Stimulated activated naive CD8-positive, alpha-beta T cell treated with anti-CD3 and anti-CD28 coated beads, Interleukin-15, Interleukin-2, amounts not matched to agents 100 ng/mL and 50 ng/mL, for 24 hours (primary cell): ENCODE measurements at regions not wholly inside any gene's neighbourhood (a gene's known extent, or its start where the extent isn't known, plus 50 kb on each side); places are given as distances from the start of the nearest gene placed in this dataset.
"Not testable (repeated sequence)": the region's sequence is repeated elsewhere in the genome, so short reads cannot be mapped to it uniquely, and the experiment has no call there.

ENCODE experiments used
- H3K27ac Mint-ChIP-seq: one replicate; pipeline ENCODE4 v1.8.0; 2021; ENCODE audit warnings: mild to moderate bottlenecking, mixed read lengths
- H3K27me3 Mint-ChIP-seq: one replicate; pipeline ENCODE4 v1.8.0; 2021; ENCODE audit warnings: mixed read lengths
- H3K36me3 Mint-ChIP-seq: one replicate; pipeline ENCODE4 v1.8.0; 2021; ENCODE audit warnings: low read depth, mixed read lengths
- H3K4me1 Mint-ChIP-seq: one replicate; pipeline ENCODE4 v1.8.0; 2021; ENCODE audit warnings: low read depth, mixed read lengths
- H3K4me3 Mint-ChIP-seq: one replicate; pipeline ENCODE4 v1.8.0; 2021; ENCODE audit warnings: mild to moderate bottlenecking, mixed read lengths
- H3K9me3 Mint-ChIP-seq: one replicate; pipeline ENCODE4 v1.8.0; 2021; ENCODE audit warnings: mixed read lengths

- Mint-ChIP-seq H3K27me3 (no peaks in the 10 kb centered on the region), H3K4me1 (no peaks in the 10 kb centered on the region), H3K27ac (no peak overlapping the region), H3K9me3 (peaks cover 19% of the 10 kb centered on the region), H3K36me3 (no peaks in the 10 kb centered on the region), H3K4me3 (no peak overlapping the region)
These were observed 974.8 kb downstream of the CNTNAP5 start for GRCh38 chr2:124999906-125000305.

- Mint-ChIP-seq H3K27ac (no peak overlapping the region), H3K4me3 (no peak overlapping the region), H3K36me3 (no peaks in the 10 kb centered on the region), H3K27me3 (no peaks in the 10 kb centered on the region), H3K4me1 (no peaks in the 10 kb centered on the region), H3K9me3 (peaks cover 18% of the 10 kb centered on the region)
These were observed 979.2 kb downstream of the CNTNAP5 start for GRCh38 chr2:125004106-125004800.

GRCh38 chr2:125006676-125007075 lies 981.6 kb downstream of the CNTNAP5 start:
- H3K9me3 Mint-ChIP-seq = peaks cover 11% of the 10 kb centered on the region
- H3K27me3 Mint-ChIP-seq = no peaks in the 10 kb centered on the region
- no peaks in the 10 kb centered on the region for H3K4me1 Mint-ChIP-seq
- no peak overlapping the region for H3K4me3 Mint-ChIP-seq
- H3K27ac Mint-ChIP-seq = no peak overlapping the region
- H3K36me3 Mint-ChIP-seq = no peaks in the 10 kb centered on the region

- not testable (repeated sequence) for H3K4me3 Mint-ChIP-seq, H3K36me3 Mint-ChIP-seq, H3K27ac Mint-ChIP-seq, H3K27me3 Mint-ChIP-seq, H3K4me1 Mint-ChIP-seq
- peaks cover 38% of the 10 kb centered on the region for H3K9me3 Mint-ChIP-seq
These were observed 1003.6 kb downstream of the CNTNAP5 start for GRCh38 chr2:125028721-125029120.

- Mint-ChIP-seq H3K4me3 (no peak overlapping the region), H3K4me1 (no peaks in the 10 kb centered on the region), H3K9me3 (peaks cover 28% of the 10 kb centered on the region), H3K36me3 (no peaks in the 10 kb centered on the region), H3K27ac (no peak overlapping the region), H3K27me3 (no peaks in the 10 kb centered on the region)
These were observed 1008.8 kb downstream of the CNTNAP5 start for GRCh38 chr2:125033871-125034270.

GRCh38 chr2:125037135-125037653 lies 1012.1 kb downstream of the CNTNAP5 start:
- H3K4me3 Mint-ChIP-seq = no peak overlapping the region
- no peaks in the 10 kb centered on the region for H3K27me3 Mint-ChIP-seq
- H3K4me1 Mint-ChIP-seq = no peaks in the 10 kb centered on the region
- no peaks in the 10 kb centered on the region for H3K36me3 Mint-ChIP-seq
- H3K9me3 Mint-ChIP-seq = peaks cover 22% of the 10 kb centered on the region
- H3K27ac Mint-ChIP-seq = no peak overlapping the region

- no peaks in the 10 kb centered on the region for H3K27me3 Mint-ChIP-seq
- no peaks in the 10 kb centered on the region for H3K36me3 Mint-ChIP-seq
- H3K9me3 Mint-ChIP-seq = peaks cover 16% of the 10 kb centered on the region
- H3K27ac Mint-ChIP-seq = no peak overlapping the region
- no peak overlapping the region for H3K4me3 Mint-ChIP-seq
- H3K4me1 Mint-ChIP-seq = no peaks in the 10 kb centered on the region
These were observed 1016.8 kb downstream of the CNTNAP5 start for GRCh38 chr2:125041846-125042245.

- Mint-ChIP-seq H3K9me3 (peaks cover 16% of the 10 kb centered on the region), H3K4me3 (no peak overlapping the region), H3K36me3 (no peaks in the 10 kb centered on the region), H3K27ac (no peak overlapping the region), H3K27me3 (no peaks in the 10 kb centered on the region), H3K4me1 (no peaks in the 10 kb centered on the region)
These were observed 1017.6 kb downstream of the CNTNAP5 start for GRCh38 chr2:125042727-125043126.

GRCh38 chr2:125070726-125071505 lies 1045.8 kb downstream of the CNTNAP5 start:
- Mint-ChIP-seq H3K4me1 (no peaks in the 10 kb centered on the region), H3K9me3 (peaks cover 15% of the 10 kb centered on the region), H3K36me3 (no peaks in the 10 kb centered on the region), H3K4me3 (no peak overlapping the region), H3K27ac (no peak overlapping the region), H3K27me3 (no peaks in the 10 kb centered on the region)

GRCh38 chr2:125073440-125073839 lies 1048.4 kb downstream of the CNTNAP5 start:
- no peak overlapping the region for H3K27ac Mint-ChIP-seq
- H3K27me3 Mint-ChIP-seq = no peaks in the 10 kb centered on the region
- no peak overlapping the region for H3K4me3 Mint-ChIP-seq
- no peaks in the 10 kb centered on the region for H3K36me3 Mint-ChIP-seq
- no peaks in the 10 kb centered on the region for H3K4me1 Mint-ChIP-seq
- peaks cover 17% of the 10 kb centered on the region for H3K9me3 Mint-ChIP-seq

GRCh38 chr2:125085904-125086303 lies 1060.8 kb downstream of the CNTNAP5 start:
- no peak overlapping the region for H3K4me3 Mint-ChIP-seq
- H3K4me1 Mint-ChIP-seq = no peaks in the 10 kb centered on the region
- H3K27me3 Mint-ChIP-seq = no peaks in the 10 kb centered on the region
- no peaks in the 10 kb centered on the region for H3K36me3 Mint-ChIP-seq
- H3K27ac Mint-ChIP-seq = no peak overlapping the region
- peaks cover 10% of the 10 kb centered on the region for H3K9me3 Mint-ChIP-seq

GRCh38 chr2:125086313-125087184 lies 1061.5 kb downstream of the CNTNAP5 start:
- H3K36me3 Mint-ChIP-seq = no peaks in the 10 kb centered on the region
- no peaks in the 10 kb centered on the region for H3K4me1 Mint-ChIP-seq
- H3K4me3 Mint-ChIP-seq = no peak overlapping the region
- no peak overlapping the region for H3K27ac Mint-ChIP-seq
- H3K9me3 Mint-ChIP-seq = peaks cover 12% of the 10 kb centered on the region
- no peaks in the 10 kb centered on the region for H3K27me3 Mint-ChIP-seq

- H3K36me3 Mint-ChIP-seq = no peaks in the 10 kb centered on the region
- H3K4me1 Mint-ChIP-seq = no peaks in the 10 kb centered on the region
- H3K27me3 Mint-ChIP-seq = no peaks in the 10 kb centered on the region
- peaks cover 9% of the 10 kb centered on the region for H3K9me3 Mint-ChIP-seq
- H3K27ac Mint-ChIP-seq = no peak overlapping the region
- H3K4me3 Mint-ChIP-seq = no peak overlapping the region
These were observed 1067.4 kb downstream of the CNTNAP5 start for GRCh38 chr2:125092276-125093009.

GRCh38 chr2:125095826-125096225 lies 1070.7 kb downstream of the CNTNAP5 start:
- Mint-ChIP-seq H3K9me3 (peaks cover 7% of the 10 kb centered on the region), H3K36me3 (no peaks in the 10 kb centered on the region), H3K4me3 (no peak overlapping the region), H3K27me3 (no peaks in the 10 kb centered on the region), H3K4me1 (no peaks in the 10 kb centered on the region), H3K27ac (no peak overlapping the region)
